ENCODE measurements at regions not wholly inside any gene's neighbourhood (a gene's known extent, or its start where the extent isn't known, plus 50 kb on each side); places are given as distances from the start of the nearest gene placed in this dataset.

GRCh38 chr5:3282841-3283240, 312.8 kb upstream of the IRX1 start:
- DNase-seq (ENCODE audit: low read depth, low spot score): no peak

- DNase-seq (ENCODE audit: low read depth, low spot score): no peak
Observed at GRCh38 chr5:3281366-3281765, 314.3 kb upstream of the IRX1 start.

GRCh38 chr5:3278643-3279042, 317.0 kb upstream of the IRX1 start:
- no peak for DNase-seq (ENCODE audit: low read depth, low spot score)

GRCh38 chr5:3277590-3278196, 317.9 kb upstream of the IRX1 start:
- DNase-seq (ENCODE audit: low read depth, low spot score): peak; percentile 50

- no peak for DNase-seq (ENCODE audit: low read depth, low spot score)
Observed at GRCh38 chr5:3276896-3277295, 318.7 kb upstream of the IRX1 start.

- no peak for DNase-seq (ENCODE audit: low read depth, low spot score)
Observed at GRCh38 chr5:3269395-3270169, 326.1 kb upstream of the IRX1 start.

GRCh38 chr5:3268760-3269330, 326.8 kb upstream of the IRX1 start:
- no peak for DNase-seq (ENCODE audit: low read depth, low spot score)

- DNase-seq (ENCODE audit: low read depth, low spot score): no peak
Observed at GRCh38 chr5:3266861-3267260, 328.8 kb upstream of the IRX1 start.

- DNase-seq (ENCODE audit: low read depth, low spot score): no peak
Observed at GRCh38 chr5:3265936-3266335, 329.7 kb upstream of the IRX1 start.

- DNase-seq (ENCODE audit: low read depth, low spot score): no peak
Observed at GRCh38 chr5:3265131-3265885, 330.3 kb upstream of the IRX1 start.

- DNase-seq (ENCODE audit: low read depth, low spot score): no peak
Observed at GRCh38 chr5:3262451-3262850, 333.2 kb upstream of the IRX1 start.

- DNase-seq (ENCODE audit: low read depth, low spot score): no peak
Observed at GRCh38 chr5:3261081-3261480, 334.6 kb upstream of the IRX1 start.

- no peak for DNase-seq (ENCODE audit: low read depth, low spot score)
Observed at GRCh38 chr5:3258050-3258449, 337.6 kb upstream of the IRX1 start.

- DNase-seq (ENCODE audit: low read depth, low spot score): no peak
Observed at GRCh38 chr5:3252235-3252634, 343.4 kb upstream of the IRX1 start.

- peak; percentile 70 for DNase-seq (ENCODE audit: low read depth, low spot score)
Observed at GRCh38 chr5:3251784-3252183, 343.8 kb upstream of the IRX1 start.

- DNase-seq (ENCODE audit: low read depth, low spot score): no peak
Observed at GRCh38 chr5:3249401-3249800, 346.2 kb upstream of the IRX1 start.

- DNase-seq (ENCODE audit: low read depth, low spot score): no peak
Observed at GRCh38 chr5:3237276-3237868, 358.3 kb upstream of the IRX1 start.

- DNase-seq (ENCODE audit: low read depth, low spot score): no peak
Observed at GRCh38 chr5:3234566-3234965, 361.1 kb upstream of the IRX1 start.

- no peak for DNase-seq (ENCODE audit: low read depth, low spot score)
Observed at GRCh38 chr5:3230941-3231340, 364.7 kb upstream of the IRX1 start.

- DNase-seq (ENCODE audit: low read depth, low spot score): no peak
Observed at GRCh38 chr5:3230254-3230653, 365.4 kb upstream of the IRX1 start.

- no peak for DNase-seq (ENCODE audit: low read depth, low spot score)
Observed at GRCh38 chr5:3226196-3226920, 369.3 kb upstream of the IRX1 start.

All from ELF-1 (cell line).